Liver (tissue), 8 donors: ENCODE measurements at regions not wholly inside any gene's neighbourhood (a gene's known extent, or its start where the extent isn't known, plus 50 kb on each side); places are given as distances from the start of the nearest gene placed in this dataset.

ENCODE experiments used
- DNase-seq: peaks from one replicate; pipeline ENCODE4 v3.0.0-alpha.2; 2017; ENCODE audit warnings: low spot score
- H3K27ac ChIP-seq, 2 donors: one replicate each; pipeline ENCODE4 v1.7.0; 2013; ENCODE audit warnings: inconsistent platforms in 2 of 2, low read length in 2 of 2, control low read depth in 1 of 2, low read depth in 1 of 2, mild to moderate bottlenecking in 1 of 2
- H3K27me3 ChIP-seq, 4 donors: one replicate each; pipeline versions ENCODE4 v1.6.1 to v1.7.0; 2013; ENCODE audit warnings: low read length in 3 of 4, inconsistent platforms in 1 of 4, mild to moderate bottlenecking in 1 of 4, moderate library complexity in 1 of 4; ENCODE audit not compliant: control insufficient read depth in 4 of 4, insufficient read depth in 4 of 4
- H3K36me3 ChIP-seq, 4 donors: one replicate each; pipeline versions ENCODE4 v1.6.1 to v1.7.0; 2013; ENCODE audit warnings: low read length in 3 of 4, mild to moderate bottlenecking in 3 of 4, low read depth in 1 of 4, moderate library complexity in 1 of 4; ENCODE audit not compliant: control insufficient read depth in 4 of 4, insufficient read depth in 3 of 4
- H3K4me1 ChIP-seq, 4 donors: one replicate each; pipeline versions ENCODE4 v1.6.1 to v1.7.0; 2013; ENCODE audit warnings: low read length in 3 of 4, mild to moderate bottlenecking in 3 of 4, moderate library complexity in 1 of 4; ENCODE audit not compliant: control insufficient read depth in 4 of 4, insufficient read depth in 4 of 4
- H3K4me3 ChIP-seq, 3 donors: one replicate each; pipeline versions ENCODE4 v1.6.1 to v1.7.0; 2013; ENCODE audit warnings: low read length in 3 of 3, control low read depth in 1 of 3, low read depth in 1 of 3, mild to moderate bottlenecking in 1 of 3
- H3K9ac ChIP-seq, 2 donors: one replicate each; pipeline ENCODE4 v1.7.0; 2013; ENCODE audit warnings: low read length in 2 of 2, mild to moderate bottlenecking in 2 of 2, moderate library complexity in 2 of 2, control low read depth in 1 of 2, low read depth in 1 of 2
- H3K9me3 ChIP-seq, 4 donors: one replicate each; pipeline versions ENCODE4 v1.6.1 to v1.7.0; 2013; ENCODE audit warnings: low read length in 3 of 4; ENCODE audit not compliant: control insufficient read depth in 4 of 4
- ATF3 ChIP-seq: IDR thresholded peaks from 2 replicates; pipeline ENCODE4 v1.6.1; 2016; ENCODE audit warnings: antibody characterized with exemption
- CTCF ChIP-seq: fragments of 150-350 bp; IDR thresholded peaks from 2 replicates; pipeline ENCODE4 v1.5.1; 2017; ENCODE audit warnings: improper control_type of control experiment, low read depth, low read length; ENCODE audit not compliant: missing input control
- EGR1 ChIP-seq, 2 donors: IDR thresholded peaks; 2 replicates each; pipeline ENCODE4 v1.6.1; 2016 to 2018; ENCODE audit warnings: antibody characterized with exemption in 2 of 2, low read depth in 2 of 2
- FOXA1 ChIP-seq: IDR thresholded peaks from 2 replicates; pipeline ENCODE4 v1.6.1; 2016; ENCODE audit warnings: antibody characterized with exemption
- FOXA2 ChIP-seq: IDR thresholded peaks from 2 replicates; pipeline ENCODE4 v1.6.1; 2016; ENCODE audit warnings: antibody characterized with exemption
- GABPA ChIP-seq, 2 donors: IDR thresholded peaks in 1 of 2; conservative IDR thresholded peaks in 1 of 2; 2 replicates each; pipeline ENCODE4 v1.6.1; 2016; ENCODE audit warnings: antibody characterized with exemption in 2 of 2, mild to moderate bottlenecking in 1 of 2, moderate library complexity in 1 of 2
- HNF4A ChIP-seq, 2 donors: conservative IDR thresholded peaks; 2 replicates each; pipeline ENCODE4 v1.6.1; 2016; ENCODE audit warnings: antibody characterized with exemption in 2 of 2, mild to moderate bottlenecking in 2 of 2
- HNF4G ChIP-seq: IDR thresholded peaks from 2 replicates; pipeline ENCODE4 v1.6.1; 2016; ENCODE audit warnings: antibody characterized with exemption
- JUND ChIP-seq, 2 donors: IDR thresholded peaks; 2 replicates each; pipeline ENCODE4 v1.6.1; 2016; ENCODE audit warnings: antibody characterized with exemption in 2 of 2
- MAX ChIP-seq: IDR thresholded peaks from 2 replicates; pipeline ENCODE4 v1.6.1; 2016; ENCODE audit warnings: antibody characterized with exemption
- NR2F2 ChIP-seq: IDR thresholded peaks from 2 replicates; pipeline ENCODE4 v1.6.1; 2016; ENCODE audit warnings: antibody characterized with exemption
- RAD21 ChIP-seq, 2 donors: IDR thresholded peaks; 2 replicates each; pipeline ENCODE4 v1.6.1; 2016; ENCODE audit warnings: antibody characterized with exemption in 2 of 2, mild to moderate bottlenecking in 2 of 2
- RXRA ChIP-seq, 2 donors: IDR thresholded peaks; 2 replicates each; pipeline ENCODE4 v1.6.1; 2017 to 2018; ENCODE audit warnings: antibody characterized with exemption in 2 of 2, mild to moderate bottlenecking in 1 of 2
- SP1 ChIP-seq: IDR thresholded peaks from 2 replicates; pipeline ENCODE4 v1.6.1; 2018; ENCODE audit warnings: antibody characterized with exemption, mild to moderate bottlenecking
- TAF1 ChIP-seq: conservative IDR thresholded peaks from 2 replicates; pipeline ENCODE4 v1.6.1; 2016; ENCODE audit warnings: antibody characterized with exemption, mild to moderate bottlenecking
- YY1 ChIP-seq: IDR thresholded peaks from 2 replicates; pipeline ENCODE4 v1.6.1; 2016; ENCODE audit warnings: antibody characterized with exemption, mild to moderate bottlenecking
- ZBTB33 ChIP-seq: IDR thresholded peaks from 2 replicates; pipeline ENCODE4 v1.6.1; 2016; ENCODE audit warnings: antibody characterized with exemption
- WGBS: extraction: QIAGEN DNeasy Blood & Tissue Kit; methylation state at CpG from one replicate; pipeline ENCODE4 v1.1.7; 2013; 5-methylcytosine and 5-hydroxymethylcytosine counted together
- donor health status: healthy.
- donor health status: healthy.
- donor health status: healthy.
- donor health status: healthy.
- donor health status: healthy.

GRCh38 chr11:126114486-126115126 lies 51.9 kb upstream of the CDON start:
- peak overlapping the region in 1 of 2 donors; percentile 28 for H3K9ac ChIP-seq
- DNase-seq, result no peak

GRCh38 chr11:126113963-126114362 lies 51.3 kb upstream of the CDON start:
- Histone ChIP-seq H3K27me3 (no peaks in the 10 kb centered on the region), H3K4me3 (no peak overlapping the region), H3K9ac (peak overlapping the region in 1 of 2 donors; percentile 2), H3K9me3 (no peaks in the 10 kb centered on the region), H3K36me3 (no peaks in the 10 kb centered on the region), H3K4me1 (peaks cover 20 to 40% (median 30%) of the 10 kb centered on the region in 4 donors), H3K27ac (peak overlapping the region; percentile 86 to 92)
- no peak for DNase-seq
- WGBS, result 21% methylated on average over 4 of the region's 4 CpGs
- TF ChIP-seq YY1 (no peak), SP1 (peak; percentile 84), HNF4A (conservative IDR thresholded peaks at IDR 0.05) (peak; percentile 14 to 63), NR2F2 (peak; percentile 33), ATF3 (peak; percentile 8), EGR1 (IDR thresholded peaks at IDR 0.05; ENCODE audit: low read depth in 2 of 2) (no peak), ZBTB33 (no peak), RXRA (IDR thresholded peaks at IDR 0.05) (peak; percentile 57 to 81), JUND (IDR thresholded peaks at IDR 0.05) (peak in 1 of 2 donors; percentile 8), TAF1 (peak; percentile 5)

More at GRCh38 chr11:126114486-126115126, 51.9 kb upstream of the CDON start:
- 85% methylated on average over 6 of the region's 6 CpGs for WGBS
- Histone ChIP-seq H3K36me3 (no peaks in the 10 kb centered on the region), H3K27ac (peak overlapping the region; percentile 86 to 92), H3K27me3 (no peaks in the 10 kb centered on the region), H3K4me3 (no peak overlapping the region), H3K4me1 (peaks cover 20 to 40% (median 30%) of the 10 kb centered on the region in 4 donors), H3K9me3 (no peaks in the 10 kb centered on the region)
- no peak for TF ChIP-seq CTCF
- TF ChIP-seq EGR1 (IDR thresholded peaks at IDR 0.05; ENCODE audit: low read depth in 2 of 2), result no peak
- TF ChIP-seq GABPA (IDR thresholded peaks at IDR 0.05 in 1 of 2, conservative IDR thresholded peaks at IDR 0.05 in 1 of 2), result no peak
- no peak for TF ChIP-seq FOXA1
- TF ChIP-seq NR2F2, result no peak
- no peak for TF ChIP-seq YY1

GRCh38 chr11:126113515-126113957 lies 50.9 kb upstream of the CDON start:
- Histone ChIP-seq H3K27me3 (no peaks in the 10 kb centered on the region), H3K27ac (peak overlapping the region; percentile 86 to 92), H3K4me1 (peaks cover 20 to 40% (median 30%) of the 10 kb centered on the region in 4 donors), H3K9me3 (no peaks in the 10 kb centered on the region), H3K4me3 (no peak overlapping the region), H3K36me3 (no peaks in the 10 kb centered on the region), H3K9ac (peak overlapping the region in 1 of 2 donors; percentile 2)
- DNase-seq, result no peak
- WGBS, result 16% methylated on average over 7 of the region's 7 CpGs
- no peak for TF ChIP-seq GABPA (IDR thresholded peaks at IDR 0.05 in 1 of 2, conservative IDR thresholded peaks at IDR 0.05 in 1 of 2)
- TF ChIP-seq MAX, result peak; percentile 80
- peak; percentile 84 to 87 for TF ChIP-seq JUND (IDR thresholded peaks at IDR 0.05)
- TF ChIP-seq YY1, result peak; percentile 64
- peak in 1 of 2 donors; percentile 40 for TF ChIP-seq EGR1 (IDR thresholded peaks at IDR 0.05; ENCODE audit: low read depth in 2 of 2)
- peak; percentile 98 to 99 for TF ChIP-seq RXRA (IDR thresholded peaks at IDR 0.05)
- peak; percentile 66 to 77 for TF ChIP-seq HNF4A (conservative IDR thresholded peaks at IDR 0.05)
- peak; percentile 65 to 76 for TF ChIP-seq RAD21 (IDR thresholded peaks at IDR 0.05)
- TF ChIP-seq ATF3, result peak; percentile 19
- peak; percentile 89 for TF ChIP-seq TAF1
- no peak for TF ChIP-seq HNF4G
- TF ChIP-seq NR2F2, result peak; percentile 69
- TF ChIP-seq FOXA2, result peak; percentile 73
- peak; percentile 88 for TF ChIP-seq FOXA1
- TF ChIP-seq ZBTB33, result peak; percentile 91
